ENCODE measurements at regions not wholly inside any gene's neighbourhood (a gene's known extent, or its start where the extent isn't known, plus 50 kb on each side); places are given as distances from the start of the nearest gene placed in this dataset.

DNA sequence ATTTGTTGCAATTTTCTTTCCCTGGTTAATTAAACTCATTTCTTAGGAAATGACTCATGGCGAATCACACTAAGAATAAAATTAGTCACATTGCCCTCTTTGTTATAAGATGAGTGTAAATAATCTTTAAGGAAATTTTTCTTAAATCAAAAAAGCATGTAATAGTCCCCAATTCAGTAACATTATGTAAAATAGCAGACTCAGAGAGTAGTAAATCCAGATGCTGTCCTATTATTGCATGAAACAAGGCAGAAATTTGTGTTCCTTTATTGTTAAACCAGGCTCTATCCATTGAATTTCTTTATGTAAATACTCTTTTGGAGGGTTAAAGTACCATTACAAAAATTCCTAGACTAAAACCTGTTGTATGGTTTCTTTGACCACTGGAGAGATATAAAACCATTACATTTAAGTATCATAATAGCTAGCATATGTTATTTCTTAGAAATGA, 154.5 kb upstream of the C1orf87 start:
- no peak for TF ChIP-seq EZH2phosphoT487 (IDR thresholded peaks at IDR 0.05; ENCODE audit: borderline replicate concordance, low read depth, low read length)
- TF ChIP-seq, protein P1, sequence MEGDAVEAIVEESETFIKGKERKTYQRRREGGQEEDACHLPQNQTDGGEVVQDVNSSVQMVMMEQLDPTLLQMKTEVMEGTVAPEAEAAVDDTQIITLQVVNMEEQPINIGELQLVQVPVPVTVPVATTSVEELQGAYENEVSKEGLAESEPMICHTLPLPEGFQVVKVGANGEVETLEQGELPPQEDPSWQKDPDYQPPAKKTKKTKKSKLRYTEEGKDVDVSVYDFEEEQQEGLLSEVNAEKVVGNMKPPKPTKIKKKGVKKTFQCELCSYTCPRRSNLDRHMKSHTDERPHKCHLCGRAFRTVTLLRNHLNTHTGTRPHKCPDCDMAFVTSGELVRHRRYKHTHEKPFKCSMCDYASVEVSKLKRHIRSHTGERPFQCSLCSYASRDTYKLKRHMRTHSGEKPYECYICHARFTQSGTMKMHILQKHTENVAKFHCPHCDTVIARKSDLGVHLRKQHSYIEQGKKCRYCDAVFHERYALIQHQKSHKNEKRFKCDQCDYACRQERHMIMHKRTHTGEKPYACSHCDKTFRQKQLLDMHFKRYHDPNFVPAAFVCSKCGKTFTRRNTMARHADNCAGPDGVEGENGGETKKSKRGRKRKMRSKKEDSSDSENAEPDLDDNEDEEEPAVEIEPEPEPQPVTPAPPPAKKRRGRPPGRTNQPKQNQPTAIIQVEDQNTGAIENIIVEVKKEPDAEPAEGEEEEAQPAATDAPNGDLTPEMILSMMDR (conservative IDR thresholded peaks at IDR 0.05; ENCODE audit: low read length) = no peak
- H3K4me1 ChIP-seq (ENCODE audit: insufficient read depth, low read length, poor library complexity, severe bottlenecking) = no peaks in the 10 kb centered on the region
- no peaks in the 10 kb centered on the region for H3K79me2 ChIP-seq (ENCODE audit: insufficient read depth, low read depth, low read length)
- no TSS peak for BruUV-seq (replicated peaks)
- H3K4me3 ChIP-seq (ENCODE audit: low read depth, low read length, poor library complexity, severe bottlenecking) = no peak overlapping the region
- ChIA-PET CTCF (ENCODE audit: unreplicated experiment) (no interaction called here), POLR2A (interaction anchor here (0.8 to 1.3 kb wide), 2 partner anchors 9 to 158 kb away, joined by 3 read pairs; no protein-coding TSS in a partner anchor)
- no peaks in the 10 kb centered on the region for H3K9me3 ChIP-seq (ENCODE audit: low read length)
- no peak overlapping the region for H2AFZ ChIP-seq (ENCODE audit: low read length)
- DNase-seq (ENCODE audit: low spot score) = no peak
- H3K27ac ChIP-seq (ENCODE audit: low read depth, low read length, poor library complexity, severe bottlenecking) = no peak overlapping the region
- intact Hi-C loops (cut with micrococcal nuclease; ENCODE audit: unreplicated experiment) = no loop called here
- H3K4me2 ChIP-seq (ENCODE audit: low read length) = no peak overlapping the region
- no peaks in the 10 kb centered on the region for H4K20me1 ChIP-seq (ENCODE audit: insufficient read depth, low read length)
- H3K36me3 ChIP-seq (ENCODE audit: insufficient read depth, low read length) = no peaks in the 10 kb centered on the region
- H3K9me2 ChIP-seq (ENCODE audit: insufficient read depth, low read length) = no peaks in the 10 kb centered on the region

- ChIA-PET POLR2A (interaction anchor here (1.3 kb wide), 1 partner anchor 10 kb away, joined by 3 read pairs; no protein-coding TSS in a partner anchor), CTCF (ENCODE audit: unreplicated experiment) (no interaction called here)
- Histone ChIP-seq H3K79me2 (ENCODE audit: insufficient read depth, low read depth, low read length) (no peaks in the 10 kb centered on the region), H3K4me1 (ENCODE audit: insufficient read depth, low read length, poor library complexity, severe bottlenecking) (no peaks in the 10 kb centered on the region), H3K9me3 (ENCODE audit: low read length) (no peaks in the 10 kb centered on the region), H3K36me3 (ENCODE audit: insufficient read depth, low read length) (no peaks in the 10 kb centered on the region), H3K9me2 (ENCODE audit: insufficient read depth, low read length) (no peaks in the 10 kb centered on the region), H4K20me1 (ENCODE audit: insufficient read depth, low read length) (no peaks in the 10 kb centered on the region), H2AFZ (ENCODE audit: low read length) (no peak overlapping the region), H3K4me3 (ENCODE audit: low read depth, low read length, poor library complexity, severe bottlenecking) (no peak overlapping the region), H3K27ac (ENCODE audit: low read depth, low read length, poor library complexity, severe bottlenecking) (no peak overlapping the region), H3K4me2 (ENCODE audit: low read length) (no peak overlapping the region)
- TF ChIP-seq, protein P1 (conservative IDR thresholded peaks at IDR 0.05; ENCODE audit: low read length) = no peak
- no peak for TF ChIP-seq EZH2phosphoT487 (IDR thresholded peaks at IDR 0.05; ENCODE audit: borderline replicate concordance, low read depth, low read length)
- BruUV-seq (replicated peaks) = no TSS peak
- intact Hi-C loops (cut with micrococcal nuclease; ENCODE audit: unreplicated experiment) = no loop called here
- DNase-seq (ENCODE audit: low spot score) = no peak
Measured at GRCh38 chr1:60227601-60228000, 154.0 kb upstream of the C1orf87 start.

- DNase-seq (ENCODE audit: low spot score) = no peak
- H3K9me2 ChIP-seq (ENCODE audit: insufficient read depth, low read length) = no peaks in the 10 kb centered on the region
- no peaks in the 10 kb centered on the region for H3K4me1 ChIP-seq (ENCODE audit: insufficient read depth, low read length, poor library complexity, severe bottlenecking)
- no peaks in the 10 kb centered on the region for H4K20me1 ChIP-seq (ENCODE audit: insufficient read depth, low read length)
- no peak overlapping the region for H2AFZ ChIP-seq (ENCODE audit: low read length)
- no peak overlapping the region for H3K27ac ChIP-seq (ENCODE audit: low read depth, low read length, poor library complexity, severe bottlenecking)
- no peaks in the 10 kb centered on the region for H3K36me3 ChIP-seq (ENCODE audit: insufficient read depth, low read length)
- no peaks in the 10 kb centered on the region for H3K9me3 ChIP-seq (ENCODE audit: low read length)
- no peak overlapping the region for H3K4me2 ChIP-seq (ENCODE audit: low read length)
- ChIA-PET POLR2A (no interaction called here), CTCF (ENCODE audit: unreplicated experiment) (no interaction called here)
- no TSS peak for BruUV-seq (replicated peaks)
- H3K4me3 ChIP-seq (ENCODE audit: low read depth, low read length, poor library complexity, severe bottlenecking) = no peak overlapping the region
- intact Hi-C loops (cut with micrococcal nuclease; ENCODE audit: unreplicated experiment) = no loop called here
- H3K79me2 ChIP-seq (ENCODE audit: insufficient read depth, low read depth, low read length) = no peaks in the 10 kb centered on the region
- TF ChIP-seq, protein P1 (conservative IDR thresholded peaks at IDR 0.05; ENCODE audit: low read length) = no peak
- no peak for TF ChIP-seq EZH2phosphoT487 (IDR thresholded peaks at IDR 0.05; ENCODE audit: borderline replicate concordance, low read depth, low read length)
Measured at GRCh38 chr1:60225486-60225885, 151.9 kb upstream of the C1orf87 start.

All from OCI-LY7 (cell line).